Limb (tissue), 2 donors: ENCODE measurements at regions not wholly inside any gene's neighbourhood (a gene's known extent, or its start where the extent isn't known, plus 50 kb on each side); places are given as distances from the start of the nearest gene placed in this dataset.
A peak's percentile ranks its signal among the peaks of the same experiment; 100 is the strongest.

Experiments
- DNase-seq, 2 donors: peaks; one replicate each; pipeline ENCODE4 v3.0.0-alpha.2; 2016; ENCODE audit errors: extremely low spot score in 2 of 2

GRCh38 chr3:81985996-81986723 lies 224.7 kb upstream of the GBE1 start:
- no peak for DNase-seq

- no peak for DNase-seq
Observed at GRCh38 chr3:81983382-81983781, 221.9 kb upstream of the GBE1 start.

- no peak for DNase-seq
Observed at GRCh38 chr3:81980596-81981494, 219.4 kb upstream of the GBE1 start.

DNA sequence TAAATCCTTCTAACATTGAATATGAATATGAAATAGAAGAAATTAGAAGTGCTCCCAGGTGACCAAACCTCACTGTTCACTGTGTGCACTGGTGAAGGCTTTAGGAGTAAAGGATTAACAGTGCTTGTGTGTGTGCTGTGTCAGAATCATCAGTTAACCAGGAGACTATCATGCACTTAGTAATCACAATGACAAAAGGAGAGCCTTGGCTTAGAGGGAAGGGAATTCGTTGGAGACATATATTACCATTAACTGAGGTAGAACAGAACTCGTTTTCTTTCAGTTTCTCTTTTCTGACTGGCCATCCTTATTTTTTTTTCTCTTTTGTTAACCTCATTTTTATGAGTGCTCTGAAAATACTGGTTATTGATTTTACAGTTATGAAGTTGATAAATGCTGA lies 213.3 kb upstream of the GBE1 start:
- no peak for DNase-seq

GRCh38 chr3:81968658-81969057 lies 207.2 kb upstream of the GBE1 start:
- no peak for DNase-seq

DNA sequence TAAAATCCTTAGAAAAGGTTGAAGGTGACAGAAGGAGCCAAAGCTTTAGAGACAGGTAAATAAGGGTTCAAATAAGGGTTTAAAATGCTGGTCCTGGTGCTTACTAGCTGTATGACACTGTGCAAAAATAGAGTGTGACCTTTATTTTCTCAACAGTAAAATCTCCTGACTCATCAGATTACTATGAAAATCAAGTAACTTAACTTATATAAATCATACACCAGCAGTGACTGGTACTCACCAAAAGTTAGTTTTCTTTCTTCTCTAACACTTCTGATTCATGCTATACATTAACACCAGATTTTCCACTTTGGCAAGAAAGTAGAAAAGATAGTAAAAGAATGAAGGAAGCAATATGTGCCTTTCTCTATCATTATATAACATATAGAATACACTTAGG lies 205.9 kb upstream of the GBE1 start:
- DNase-seq = no peak

DNA sequence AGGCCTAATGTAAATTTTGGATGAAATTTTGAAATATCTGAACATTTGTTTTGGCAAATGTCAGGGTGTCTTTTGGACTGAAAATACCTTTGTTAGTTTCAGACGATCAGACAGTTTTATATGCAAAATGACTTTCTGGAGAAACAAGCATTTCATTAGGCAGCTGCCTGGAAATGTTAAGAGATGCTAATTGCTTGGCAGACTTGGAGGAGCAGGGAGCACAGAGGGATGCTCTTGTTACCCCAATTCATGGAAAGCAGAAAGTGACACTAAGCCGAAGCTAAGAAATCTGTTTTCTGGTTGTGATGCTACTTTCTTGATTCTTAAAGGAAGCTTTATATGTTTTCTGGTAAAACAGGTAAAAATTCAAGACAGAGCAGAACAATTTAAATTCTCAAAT lies 204.3 kb upstream of the GBE1 start:
- no peak for DNase-seq

DNA sequence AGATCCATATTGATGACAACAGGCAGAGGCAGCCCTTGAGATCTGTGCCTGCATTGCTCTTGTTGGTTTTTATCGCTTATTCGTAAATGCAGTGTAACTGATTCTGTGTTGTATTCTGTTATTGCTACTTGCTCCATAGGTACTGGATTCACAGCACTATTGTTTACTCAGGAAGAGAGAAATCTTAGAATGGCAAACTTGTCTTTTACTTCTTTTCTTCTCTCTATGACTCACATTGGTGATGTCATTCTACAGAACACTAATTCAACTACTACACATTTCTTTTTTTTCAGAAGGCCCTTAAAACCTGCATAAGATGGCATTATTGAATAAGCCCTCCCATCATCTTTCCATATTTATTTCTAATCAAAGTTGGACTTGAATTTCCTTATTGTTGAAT lies 201.0 kb upstream of the GBE1 start:
- no peak for DNase-seq

DNA sequence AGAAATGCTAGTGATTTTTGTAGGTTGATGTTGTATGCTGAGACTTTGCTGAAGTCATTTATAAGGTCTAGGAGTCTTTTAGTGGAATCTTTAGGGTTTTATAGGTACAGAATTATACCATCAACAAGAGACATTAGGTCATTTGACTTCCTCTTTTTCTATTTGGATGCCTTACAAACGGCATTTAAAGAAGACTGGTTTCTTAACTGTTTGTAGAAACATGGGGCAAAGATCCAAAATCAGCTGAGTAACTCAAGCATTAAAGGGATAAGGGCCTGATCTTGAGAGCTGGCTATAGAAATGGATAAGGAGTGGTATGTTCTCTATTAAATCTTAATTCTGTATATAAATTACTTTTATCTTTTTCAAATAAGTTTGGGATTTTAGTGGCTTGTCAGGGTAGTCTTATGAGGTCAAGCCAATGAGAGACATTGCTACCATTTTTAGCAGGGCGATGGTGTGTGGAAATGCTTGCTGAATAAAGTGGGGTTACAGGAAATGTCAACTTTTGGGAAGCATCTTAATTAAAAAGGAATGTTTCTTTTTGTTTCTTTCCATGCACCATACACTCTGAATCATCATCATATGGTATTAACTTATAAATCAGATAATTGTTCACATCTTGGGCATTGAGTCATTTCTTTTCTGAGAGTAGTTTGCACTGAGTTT lies 197.7 kb upstream of the GBE1 start:
- DNase-seq = no peak

DNA sequence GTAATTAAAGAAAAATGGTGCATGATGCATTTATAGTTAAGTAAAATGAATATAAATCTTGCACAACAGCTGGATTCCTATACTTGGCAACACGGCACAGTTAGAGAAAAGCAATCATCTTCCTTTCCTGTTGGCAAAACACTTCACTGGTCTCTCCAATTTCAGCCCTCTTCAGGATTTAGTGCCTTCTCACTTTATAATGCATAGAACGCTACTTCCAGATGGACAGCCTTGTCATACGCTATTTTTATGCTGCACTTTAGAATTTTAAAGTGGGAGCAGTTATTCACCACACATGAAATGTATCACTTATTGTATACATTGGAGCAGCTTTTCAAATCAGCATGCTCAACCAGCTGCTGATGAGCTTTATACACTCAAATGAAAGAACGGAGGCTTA lies 194.4 kb upstream of the GBE1 start:
- DNase-seq = peak in 1 of 2 donors; percentile 52

- no peak for DNase-seq
Observed at GRCh38 chr3:81953111-81953510, 191.7 kb upstream of the GBE1 start.

GRCh38 chr3:81952141-81952540 lies 190.7 kb upstream of the GBE1 start:
- no peak for DNase-seq

DNA sequence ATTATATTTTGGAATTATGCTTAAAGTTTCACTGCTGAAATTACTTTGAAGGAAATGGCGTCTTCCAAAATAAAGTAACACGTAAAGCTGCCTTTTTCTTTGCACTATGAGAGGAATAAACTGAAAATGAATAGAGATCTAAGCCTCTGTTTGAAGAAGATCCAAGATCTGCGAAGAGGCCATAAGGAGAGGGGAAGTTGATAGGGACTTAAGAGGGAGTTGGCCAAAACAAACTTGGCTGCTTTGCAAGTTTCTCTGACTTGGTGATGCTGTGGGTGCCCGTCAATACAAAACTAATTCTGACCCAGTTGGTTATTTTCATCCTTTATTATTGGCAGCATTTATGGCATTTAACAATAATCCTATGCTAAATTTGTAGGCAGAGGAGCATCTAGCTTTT lies 190.2 kb upstream of the GBE1 start:
- no peak for DNase-seq

- DNase-seq = no peak
Observed at GRCh38 chr3:81951106-81951505, 189.7 kb upstream of the GBE1 start.

- DNase-seq = no peak
Observed at GRCh38 chr3:81947359-81947758, 185.9 kb upstream of the GBE1 start.

DNA sequence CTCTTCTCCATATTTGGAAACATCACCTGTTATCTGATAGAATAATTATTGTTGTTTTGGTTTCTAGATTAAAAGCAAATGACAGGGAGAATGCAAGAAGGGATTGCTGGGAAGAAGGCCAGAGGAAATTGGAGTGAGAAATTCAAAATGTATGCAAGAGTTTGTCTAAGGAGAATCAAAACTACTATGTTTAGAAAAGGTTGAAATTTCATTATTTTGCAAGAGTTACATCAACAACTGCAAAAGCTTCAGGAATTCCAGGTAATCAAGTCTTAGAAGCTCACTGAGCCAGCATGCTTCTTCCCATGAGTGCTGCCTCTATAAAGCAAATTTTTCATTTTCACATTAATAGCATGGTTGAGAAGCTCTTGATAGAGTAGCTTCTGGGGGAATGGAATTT lies 177.2 kb upstream of the GBE1 start:
- DNase-seq = no peak

- DNase-seq = no peak
Observed at GRCh38 chr3:81936817-81937216, 175.4 kb upstream of the GBE1 start.

DNA sequence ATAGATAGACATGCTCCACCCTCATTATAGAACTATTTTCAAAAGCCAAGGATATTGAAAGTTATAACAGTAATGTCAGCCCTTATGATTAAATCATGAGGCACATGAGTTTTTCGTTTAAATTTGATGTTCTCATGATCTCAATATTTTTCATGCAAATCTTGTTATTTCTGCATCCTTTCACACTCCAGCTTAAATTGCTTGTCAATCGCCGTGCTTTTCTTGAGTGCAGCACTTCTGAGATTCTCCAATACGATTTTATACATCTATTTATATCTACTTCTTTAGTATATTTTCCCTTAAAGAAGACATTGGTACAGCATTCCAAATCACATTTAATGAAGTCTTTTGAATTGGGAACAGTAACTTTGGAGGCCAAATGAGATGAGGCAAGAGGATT lies 171.2 kb upstream of the GBE1 start:
- DNase-seq = no peak

DNA sequence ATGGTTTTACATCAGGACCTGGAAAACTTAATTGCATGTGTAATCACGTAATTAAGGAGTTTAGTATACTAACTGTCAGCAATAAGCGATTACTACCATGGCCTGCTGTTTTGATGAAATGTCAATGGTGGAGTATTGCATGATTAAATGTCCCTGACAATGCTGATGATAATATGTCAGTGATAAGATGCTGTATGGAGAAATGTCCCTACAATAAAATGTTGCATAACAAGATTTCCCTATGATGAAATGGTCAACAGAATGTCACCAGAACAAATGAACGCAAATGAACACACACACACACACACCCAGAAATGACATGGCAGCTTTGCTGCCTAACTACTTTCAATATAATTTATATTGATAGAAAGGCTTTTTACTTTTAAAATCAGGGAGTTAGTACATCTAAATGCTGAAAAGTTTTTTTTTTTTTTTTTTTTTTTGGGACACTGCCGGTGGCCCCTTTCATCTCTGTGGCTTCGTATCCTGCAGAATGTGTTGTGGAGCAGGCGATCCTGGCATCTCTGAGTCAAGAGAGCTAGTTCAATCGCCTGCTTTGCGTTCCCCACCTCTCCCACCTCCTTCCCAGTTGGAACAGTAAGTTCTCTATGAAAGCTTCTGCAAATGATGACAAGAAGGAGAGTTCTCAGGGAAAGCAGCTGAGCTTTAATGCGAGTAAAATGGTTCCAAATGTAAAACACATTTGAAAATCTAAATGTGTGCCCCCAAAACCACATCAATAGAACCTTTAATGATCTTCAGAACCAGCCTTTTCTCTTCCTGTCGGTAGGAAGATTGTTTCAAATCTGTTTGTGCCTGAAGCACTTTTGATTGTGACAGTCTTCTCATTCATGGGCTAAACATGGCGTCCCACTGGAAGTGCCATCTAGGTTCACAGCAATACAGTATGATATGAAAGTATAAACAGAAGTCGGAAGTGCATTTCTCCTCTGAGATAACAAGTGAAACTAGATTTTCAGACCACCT lies 170.1 kb upstream of the GBE1 start:
- DNase-seq = no peak

DNA sequence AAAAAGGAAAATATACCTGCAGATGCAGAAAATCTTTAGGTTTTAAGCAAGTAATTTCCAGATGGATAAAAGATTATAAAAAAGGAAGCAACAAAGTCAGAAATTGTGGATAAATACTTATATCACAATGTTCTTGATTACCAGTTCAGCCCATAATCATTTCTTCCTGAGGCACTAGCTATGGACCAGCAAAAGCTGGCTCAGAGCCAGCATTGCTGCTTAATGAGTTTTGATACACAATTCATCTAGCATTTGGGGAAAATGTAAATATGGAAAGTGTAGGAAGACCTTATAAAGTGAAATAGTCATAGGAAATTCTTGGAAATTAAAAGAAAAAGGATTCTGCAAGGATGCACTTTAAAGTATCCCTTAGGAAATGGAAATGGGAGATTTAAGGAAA lies 168.3 kb upstream of the GBE1 start:
- DNase-seq = no peak

DNA sequence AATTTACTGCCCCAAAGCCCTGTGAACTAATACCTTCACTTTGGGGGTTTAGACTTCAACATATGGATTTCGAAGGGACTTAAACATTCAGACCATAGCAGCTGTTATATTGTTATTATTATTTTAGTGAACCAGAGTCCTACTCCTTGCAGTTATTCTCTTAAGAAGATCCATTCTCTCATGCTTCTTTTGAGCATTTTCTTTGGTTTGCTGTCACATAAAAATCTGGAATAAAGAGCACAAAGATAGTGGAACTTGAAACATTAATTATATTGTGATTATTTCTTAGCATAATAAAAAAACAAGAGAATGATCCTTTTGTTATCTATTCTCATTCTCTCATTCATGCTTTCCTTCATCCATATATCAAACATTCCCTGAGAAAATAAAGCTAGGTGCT lies 166.4 kb upstream of the GBE1 start:
- DNase-seq = no peak
